Parathyroid adenoma (tissue), 2 donors: ENCODE measurements at regions not wholly inside any gene's neighbourhood (a gene's known extent, or its start where the extent isn't known, plus 50 kb on each side); places are given as distances from the start of the nearest gene placed in this dataset.
"Not testable (repeated sequence)": the region's sequence is repeated elsewhere in the genome, so short reads cannot be mapped to it uniquely, and the experiment has no call there.

Experiments
- H2AFZ ChIP-seq: fragments of 300-600 bp; sonication (generic); one replicate; pipeline ENCODE4 v1.7.0; 2017; ENCODE audit warnings: antibody characterized with exemption, mild to moderate bottlenecking
- H3K27ac ChIP-seq: fragments of 300-600 bp; sonication (generic); one replicate; pipeline ENCODE4 v1.7.0; 2017
- H3K27me3 ChIP-seq: fragments of 300-600 bp; sonication (generic); one replicate; pipeline ENCODE4 v1.7.0; 2017; ENCODE audit warnings: low read length; ENCODE audit not compliant: control insufficient read depth, insufficient read depth
- H3K36me3 ChIP-seq: fragments of 300-600 bp; sonication (generic); one replicate; pipeline ENCODE4 v1.7.0; 2017; ENCODE audit warnings: low read length; ENCODE audit not compliant: control insufficient read depth, insufficient read depth
- H3K4me1 ChIP-seq: fragments of 300-600 bp; sonication (generic); one replicate; pipeline ENCODE4 v1.7.0; 2017; ENCODE audit warnings: control low read depth
- H3K4me2 ChIP-seq: fragments of 300-600 bp; sonication (generic); one replicate; pipeline ENCODE4 v1.7.0; 2017; ENCODE audit warnings: low read length
- H3K4me3 ChIP-seq: fragments of 300-600 bp; sonication (generic); one replicate; pipeline ENCODE4 v1.7.0; 2017; ENCODE audit warnings: low read depth, low read length
- H3K79me2 ChIP-seq: fragments of 300-600 bp; sonication (generic); one replicate; pipeline ENCODE4 v1.7.0; 2017; ENCODE audit warnings: control low read depth
- H3K9ac ChIP-seq: fragments of 300-600 bp; sonication (generic); one replicate; pipeline ENCODE4 v1.7.0; 2017; ENCODE audit warnings: mild to moderate bottlenecking
- H3K9me3 ChIP-seq: fragments of 300-600 bp; sonication (generic); one replicate; pipeline ENCODE4 v1.7.0; 2017; ENCODE audit warnings: low read length; ENCODE audit not compliant: control insufficient read depth
- TF ChIP-seq, protein P1 (sequence below): fragments of 300-600 bp; sonication (generic); IDR thresholded peaks from one replicate; pipeline ENCODE4 v1.7.0; 2017; ENCODE audit warnings: antibody characterized with exemption, mild to moderate bottlenecking
- donor health status: primary hyperparathyroidism.

DNA sequence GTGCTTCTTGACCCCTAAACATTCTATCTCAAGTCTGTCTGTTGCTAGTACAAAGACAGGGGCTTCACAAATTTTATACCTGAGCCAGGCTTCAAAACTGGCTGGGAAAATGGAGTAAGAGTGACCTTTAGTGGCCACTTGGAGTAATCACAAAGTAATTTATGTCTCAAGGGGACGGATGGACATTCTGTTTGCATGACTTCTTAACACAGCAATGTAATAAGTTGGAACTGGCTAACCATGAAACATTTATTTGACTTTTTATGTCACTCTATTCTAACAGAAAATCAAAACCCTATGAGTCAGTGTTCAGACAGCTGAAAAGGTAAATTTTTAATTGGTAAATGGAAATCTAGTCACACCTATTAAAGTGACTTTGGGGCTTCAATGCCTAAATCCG, 600.6 kb downstream of the ANKRD50 start:
- Histone ChIP-seq H3K9ac (no peak overlapping the region), H3K36me3 (no peaks in the 10 kb centered on the region), H3K79me2 (no peaks in the 10 kb centered on the region), H3K27me3 (no peaks in the 10 kb centered on the region), H3K27ac (no peak overlapping the region), H3K4me3 (no peak overlapping the region), H3K4me1 (no peaks in the 10 kb centered on the region), H3K9me3 (no peaks in the 10 kb centered on the region), H2AFZ (no peak overlapping the region), H3K4me2 (no peak overlapping the region)
- TF ChIP-seq, protein P1, sequence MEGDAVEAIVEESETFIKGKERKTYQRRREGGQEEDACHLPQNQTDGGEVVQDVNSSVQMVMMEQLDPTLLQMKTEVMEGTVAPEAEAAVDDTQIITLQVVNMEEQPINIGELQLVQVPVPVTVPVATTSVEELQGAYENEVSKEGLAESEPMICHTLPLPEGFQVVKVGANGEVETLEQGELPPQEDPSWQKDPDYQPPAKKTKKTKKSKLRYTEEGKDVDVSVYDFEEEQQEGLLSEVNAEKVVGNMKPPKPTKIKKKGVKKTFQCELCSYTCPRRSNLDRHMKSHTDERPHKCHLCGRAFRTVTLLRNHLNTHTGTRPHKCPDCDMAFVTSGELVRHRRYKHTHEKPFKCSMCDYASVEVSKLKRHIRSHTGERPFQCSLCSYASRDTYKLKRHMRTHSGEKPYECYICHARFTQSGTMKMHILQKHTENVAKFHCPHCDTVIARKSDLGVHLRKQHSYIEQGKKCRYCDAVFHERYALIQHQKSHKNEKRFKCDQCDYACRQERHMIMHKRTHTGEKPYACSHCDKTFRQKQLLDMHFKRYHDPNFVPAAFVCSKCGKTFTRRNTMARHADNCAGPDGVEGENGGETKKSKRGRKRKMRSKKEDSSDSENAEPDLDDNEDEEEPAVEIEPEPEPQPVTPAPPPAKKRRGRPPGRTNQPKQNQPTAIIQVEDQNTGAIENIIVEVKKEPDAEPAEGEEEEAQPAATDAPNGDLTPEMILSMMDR = peak; percentile 43

DNA sequence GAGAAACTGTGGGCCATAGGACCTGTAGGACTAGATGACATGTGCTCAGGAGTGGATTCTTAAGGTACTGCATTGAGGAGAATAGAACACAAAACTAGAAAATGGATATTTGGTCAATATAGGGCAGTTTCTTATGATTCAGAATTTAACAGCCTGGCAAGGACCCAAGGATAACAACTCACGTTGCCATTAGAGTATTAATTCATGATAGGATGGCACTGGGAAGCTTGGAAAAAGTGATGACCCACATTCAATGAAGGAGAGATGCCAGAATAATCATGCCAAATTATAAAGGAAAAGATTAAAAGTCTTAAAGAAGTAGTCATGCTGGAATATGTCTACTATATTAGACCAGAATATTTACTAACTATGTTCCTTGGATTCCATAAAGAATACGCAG, 594.5 kb downstream of the ANKRD50 start:
- no peak overlapping the region for H3K4me3 ChIP-seq
- H3K9ac ChIP-seq = no peak overlapping the region
- no peak overlapping the region for H3K4me2 ChIP-seq
- H3K79me2 ChIP-seq = no peaks in the 10 kb centered on the region
- H2AFZ ChIP-seq = no peak overlapping the region
- TF ChIP-seq, protein P1 = no peak
- H3K9me3 ChIP-seq = no peaks in the 10 kb centered on the region
- H3K27me3 ChIP-seq = no peaks in the 10 kb centered on the region
- H3K4me1 ChIP-seq = no peaks in the 10 kb centered on the region
- H3K36me3 ChIP-seq = no peaks in the 10 kb centered on the region
- no peak overlapping the region for H3K27ac ChIP-seq

DNA sequence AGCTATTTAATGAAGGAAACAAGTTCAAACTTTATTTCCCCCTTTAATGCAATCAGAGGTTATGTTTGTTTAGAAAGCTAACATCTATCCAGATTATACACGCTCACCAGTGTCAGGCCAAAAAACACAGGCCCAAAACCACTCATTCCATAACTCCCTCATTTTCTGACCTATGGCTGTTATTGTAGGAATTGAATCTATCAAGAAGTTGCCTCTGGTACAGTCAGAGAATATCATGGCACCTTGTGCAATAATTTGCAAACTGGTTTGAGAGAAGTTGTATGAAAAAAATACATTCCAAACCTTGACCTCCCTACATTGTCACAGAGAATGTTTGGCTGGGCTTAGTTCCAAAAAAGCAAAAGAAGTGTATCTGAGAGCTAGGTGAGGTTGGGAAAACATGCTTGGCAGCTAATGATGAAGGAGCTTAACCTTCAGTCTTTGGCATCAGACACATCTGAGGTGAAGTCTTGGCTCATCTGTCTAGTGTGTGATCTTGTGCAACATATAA, 591.0 kb downstream of the ANKRD50 start:
- TF ChIP-seq, protein P1 = no peak
- Histone ChIP-seq H3K79me2 (no peaks in the 10 kb centered on the region), H3K9ac (no peak overlapping the region), H3K27ac (no peak overlapping the region), H3K9me3 (no peaks in the 10 kb centered on the region), H2AFZ (no peak overlapping the region), H3K4me1 (no peaks in the 10 kb centered on the region), H3K4me3 (no peak overlapping the region), H3K27me3 (no peaks in the 10 kb centered on the region), H3K4me2 (no peak overlapping the region), H3K36me3 (no peaks in the 10 kb centered on the region)

DNA sequence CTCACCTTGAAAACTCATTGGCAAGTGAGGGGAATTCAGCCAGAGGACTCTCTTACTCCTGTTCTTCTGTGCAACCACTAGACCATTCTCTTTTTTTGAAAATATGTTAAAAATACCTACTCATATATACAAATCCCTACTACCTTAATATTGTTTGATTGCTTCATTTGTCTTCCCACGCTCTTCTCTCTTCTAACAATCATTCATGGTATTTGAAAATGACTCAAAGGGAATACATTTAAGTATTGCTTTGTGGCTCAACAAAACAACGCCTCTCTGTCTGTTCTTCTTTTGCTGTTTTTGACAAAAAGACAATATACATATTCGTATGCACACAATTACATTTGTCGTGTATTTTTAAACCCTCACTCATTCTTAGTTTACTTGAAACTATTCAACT, 589.4 kb downstream of the ANKRD50 start:
- H3K9me3 ChIP-seq = no peaks in the 10 kb centered on the region
- H3K27me3 ChIP-seq = no peaks in the 10 kb centered on the region
- H3K4me3 ChIP-seq = no peak overlapping the region
- H3K4me2 ChIP-seq = no peak overlapping the region
- no peaks in the 10 kb centered on the region for H3K79me2 ChIP-seq
- H3K27ac ChIP-seq = no peak overlapping the region
- no peaks in the 10 kb centered on the region for H3K4me1 ChIP-seq
- H3K9ac ChIP-seq = no peak overlapping the region
- no peaks in the 10 kb centered on the region for H3K36me3 ChIP-seq
- TF ChIP-seq, protein P1 = no peak
- no peak overlapping the region for H2AFZ ChIP-seq

DNA sequence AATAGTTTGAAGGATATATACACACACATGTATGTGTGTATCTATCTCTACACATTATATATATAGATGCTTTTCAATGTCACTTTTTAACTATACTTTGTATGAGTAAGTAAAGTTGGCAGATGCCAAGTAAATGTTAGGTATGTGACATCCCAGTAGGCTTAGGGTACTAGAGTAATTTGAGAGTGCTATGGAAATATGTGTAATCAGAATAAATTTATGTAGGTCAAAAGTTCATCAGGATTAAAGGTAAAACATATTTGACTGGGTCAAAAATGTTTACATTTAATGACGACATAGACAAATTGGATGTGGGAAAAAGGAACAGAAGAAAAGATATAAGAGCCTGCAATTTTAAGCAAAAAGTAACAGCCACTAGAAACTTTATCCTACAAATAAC, 588.8 kb downstream of the ANKRD50 start:
- no peaks in the 10 kb centered on the region for H3K79me2 ChIP-seq
- no peak overlapping the region for H3K27ac ChIP-seq
- no peaks in the 10 kb centered on the region for H3K27me3 ChIP-seq
- H3K4me2 ChIP-seq = no peak overlapping the region
- no peak overlapping the region for H2AFZ ChIP-seq
- no peaks in the 10 kb centered on the region for H3K4me1 ChIP-seq
- H3K9me3 ChIP-seq = no peaks in the 10 kb centered on the region
- no peak overlapping the region for H3K4me3 ChIP-seq
- no peaks in the 10 kb centered on the region for H3K36me3 ChIP-seq
- TF ChIP-seq, protein P1 = no peak
- no peak overlapping the region for H3K9ac ChIP-seq

DNA sequence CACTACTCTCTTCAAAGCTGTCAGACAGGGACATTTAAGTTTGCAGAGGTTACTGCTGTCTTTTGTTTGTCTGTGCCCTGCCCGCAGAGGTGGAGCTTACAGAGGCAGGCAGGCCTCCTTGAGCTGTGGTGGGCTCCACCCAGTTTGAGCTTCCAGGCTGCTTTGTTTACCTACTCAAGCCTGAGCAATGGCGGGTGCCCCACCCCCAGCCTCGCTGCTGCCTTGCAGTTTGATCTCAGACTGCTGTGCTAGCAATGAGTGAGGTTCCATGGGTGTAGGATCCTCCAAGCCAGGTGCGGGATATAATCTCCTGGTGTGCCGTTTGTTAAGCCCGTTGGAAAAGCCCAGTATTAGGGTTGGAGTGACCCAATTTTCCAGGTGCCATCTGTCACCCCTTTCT, 581.2 kb downstream of the ANKRD50 start:
- not testable (repeated sequence) for H3K4me1 ChIP-seq, H3K79me2 ChIP-seq, H3K9me3 ChIP-seq, H3K4me2 ChIP-seq, H3K27me3 ChIP-seq, H3K36me3 ChIP-seq, H3K27ac ChIP-seq, H3K4me3 ChIP-seq, H2AFZ ChIP-seq, H3K9ac ChIP-seq
